Activated CD8-positive, alpha-beta memory T cell treated with anti-CD3 and anti-CD28 coated beads for 24 hours (primary cell): ENCODE measurements at regions not wholly inside any gene's neighbourhood (a gene's known extent, or its start where the extent isn't known, plus 50 kb on each side); places are given as distances from the start of the nearest gene placed in this dataset.
"Not testable (repeated sequence)": the region's sequence is repeated elsewhere in the genome, so short reads cannot be mapped to it uniquely, and the experiment has no call there.

Experiments used
- DNase-seq: peaks from one replicate; pipeline ENCODE4 v3.0.0-alpha.2; 2020

DNA sequence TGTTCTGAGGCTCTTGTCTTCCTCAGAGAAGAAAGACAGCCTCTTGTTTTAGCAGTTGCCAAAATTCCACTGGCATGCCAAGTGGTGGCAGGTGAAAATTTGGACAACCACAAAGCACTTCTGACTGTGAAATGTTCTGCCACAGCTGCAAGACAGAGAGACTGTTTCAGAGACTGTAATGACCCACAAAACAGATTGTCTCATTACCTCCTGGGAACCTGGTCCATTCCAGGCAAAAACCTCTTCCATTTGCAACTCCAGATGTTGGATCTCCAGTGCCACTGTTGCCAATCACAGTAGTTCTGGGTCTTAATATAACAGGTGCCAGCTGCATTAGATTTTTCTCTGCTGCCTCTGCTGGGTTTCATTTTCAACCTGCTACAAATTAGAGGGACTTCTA, 911.5 kb downstream of the UQCRFS1 start:
- DNase-seq, result no peak

- no peak for DNase-seq
Observed at GRCh38 chr19:28299649-28300048, 913.3 kb downstream of the UQCRFS1 start.

DNA sequence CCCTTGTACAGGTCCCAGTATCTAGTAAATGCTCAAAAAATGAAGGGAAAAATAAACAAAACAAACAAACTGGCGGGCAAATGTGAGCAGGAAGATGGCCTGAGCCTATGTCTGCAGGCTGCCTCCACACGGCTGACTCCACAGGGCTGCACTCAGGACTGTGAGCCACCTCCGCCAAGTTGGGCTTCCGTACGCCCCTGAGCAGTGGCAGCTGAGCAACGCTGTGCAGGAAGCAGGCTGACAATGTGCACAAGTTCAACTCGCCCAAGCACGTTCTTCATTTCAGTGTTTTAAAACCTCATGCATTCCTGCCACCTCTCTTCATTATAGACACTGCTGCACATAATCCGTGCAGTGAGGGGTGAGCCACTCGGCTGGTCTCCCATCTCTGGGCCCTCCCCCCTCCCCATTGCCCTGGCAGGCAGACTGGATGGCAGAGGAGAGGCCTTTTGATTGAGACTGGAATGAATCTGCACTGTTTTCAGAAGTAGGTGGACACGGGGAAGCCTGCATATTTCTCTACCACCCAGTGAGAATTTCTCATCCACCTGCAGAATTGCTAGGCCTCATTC, 915.3 kb downstream of the UQCRFS1 start:
- DNase-seq, result no peak

- no peak for DNase-seq
Observed at GRCh38 chr19:28297036-28297435, 915.9 kb downstream of the UQCRFS1 start.

DNA sequence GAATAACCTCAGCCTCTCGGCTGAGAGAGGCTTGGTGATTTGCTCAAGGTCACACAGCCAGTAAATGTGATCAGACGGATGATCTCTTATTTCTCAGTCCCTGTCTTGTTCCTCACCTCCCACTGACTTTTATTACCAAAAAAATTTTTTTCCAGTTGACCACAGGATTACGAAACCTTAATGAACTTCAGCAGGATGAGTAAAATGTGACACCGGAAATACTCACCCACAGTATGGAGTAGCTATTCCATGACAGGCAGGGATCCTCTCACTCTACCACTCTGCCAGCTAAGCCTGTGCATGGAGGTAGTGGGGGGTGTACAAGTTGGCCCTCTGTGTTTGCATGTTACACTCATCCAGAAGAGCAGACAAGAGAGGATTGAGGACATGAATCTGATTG, 916.4 kb downstream of the UQCRFS1 start:
- no peak for DNase-seq

DNA sequence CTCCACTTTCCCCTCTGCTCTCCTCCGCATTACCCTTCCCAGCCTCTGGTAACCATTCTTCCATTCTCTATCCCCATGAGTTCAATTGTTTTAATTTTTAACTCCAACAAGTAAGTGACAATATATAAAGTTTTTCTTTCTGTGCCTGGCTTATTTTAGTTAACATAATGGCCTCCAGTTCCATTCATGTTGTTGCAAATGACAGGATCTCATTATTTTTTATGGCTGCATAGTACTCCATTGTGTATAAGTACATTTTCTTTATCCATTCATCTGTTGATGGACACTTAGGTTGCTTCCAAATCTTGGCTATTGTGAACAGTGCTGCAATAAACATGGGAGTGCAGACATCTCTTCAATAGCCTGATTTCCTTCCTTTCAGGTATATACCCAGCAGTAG, 918.0 kb downstream of the UQCRFS1 start:
- not testable (repeated sequence) for DNase-seq

- DNase-seq, result no peak
Observed at GRCh38 chr19:28294395-28294794, 918.6 kb downstream of the UQCRFS1 start.

- DNase-seq, result no peak
Observed at GRCh38 chr19:28293685-28294084, 919.3 kb downstream of the UQCRFS1 start.

- DNase-seq, result no peak
Observed at GRCh38 chr19:28292822-28293500, 920.0 kb downstream of the UQCRFS1 start.

DNA sequence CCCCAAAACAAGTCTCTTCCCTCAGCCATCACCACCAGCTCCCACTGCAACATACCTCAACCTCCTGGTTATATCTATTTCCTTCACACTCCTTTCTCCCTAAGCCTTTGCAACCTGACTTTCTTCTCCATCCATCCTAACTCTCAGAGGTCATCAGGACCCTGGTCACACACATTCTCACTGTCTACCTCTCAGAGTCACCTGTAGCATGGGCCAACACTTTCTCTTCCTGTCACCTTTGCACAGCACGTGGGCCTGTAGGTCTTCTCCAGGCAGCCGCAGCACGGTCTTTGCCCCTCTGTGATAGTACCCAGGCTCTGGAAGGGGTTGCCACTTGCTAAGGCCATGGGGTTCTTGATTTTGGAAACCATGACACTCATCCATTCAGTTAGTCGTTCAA, 921.1 kb downstream of the UQCRFS1 start:
- DNase-seq, result no peak

GRCh38 chr19:28290963-28291657, 921.8 kb downstream of the UQCRFS1 start:
- no peak for DNase-seq

GRCh38 chr19:28289295-28290063, 923.5 kb downstream of the UQCRFS1 start:
- DNase-seq, result no peak

DNA sequence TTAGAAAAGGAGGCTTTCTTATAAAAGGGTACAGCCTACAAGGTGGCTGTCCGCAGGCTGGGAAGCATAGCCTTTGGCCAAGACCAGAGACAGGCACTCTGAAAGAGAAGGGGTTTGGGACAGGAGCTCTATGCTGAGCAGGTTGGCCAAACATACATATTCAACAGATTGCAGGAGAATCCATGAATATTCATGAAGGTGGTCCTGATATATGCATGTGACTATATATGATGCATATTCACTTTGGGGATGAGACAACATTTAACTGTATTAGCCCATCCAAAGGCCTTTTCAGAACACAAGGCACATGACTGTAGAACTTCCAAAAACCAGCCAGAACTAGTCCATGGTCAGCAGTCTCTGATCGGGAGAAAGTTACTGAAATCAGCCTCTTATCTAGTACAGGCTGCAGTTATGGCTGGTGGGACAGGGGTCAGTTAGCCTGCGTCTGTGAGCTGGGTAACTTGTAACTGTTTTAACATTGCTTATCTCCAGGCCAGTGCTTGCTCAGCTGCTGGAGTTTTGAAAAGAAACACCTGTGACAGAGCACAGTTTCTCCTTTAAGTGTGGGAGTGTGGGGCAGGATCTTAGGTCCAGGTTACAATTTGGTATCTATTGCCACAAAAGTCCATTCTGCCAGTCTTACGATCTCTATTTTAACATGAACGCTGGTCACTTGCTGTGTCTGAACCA, 924.2 kb downstream of the UQCRFS1 start:
- DNase-seq, result no peak

DNA sequence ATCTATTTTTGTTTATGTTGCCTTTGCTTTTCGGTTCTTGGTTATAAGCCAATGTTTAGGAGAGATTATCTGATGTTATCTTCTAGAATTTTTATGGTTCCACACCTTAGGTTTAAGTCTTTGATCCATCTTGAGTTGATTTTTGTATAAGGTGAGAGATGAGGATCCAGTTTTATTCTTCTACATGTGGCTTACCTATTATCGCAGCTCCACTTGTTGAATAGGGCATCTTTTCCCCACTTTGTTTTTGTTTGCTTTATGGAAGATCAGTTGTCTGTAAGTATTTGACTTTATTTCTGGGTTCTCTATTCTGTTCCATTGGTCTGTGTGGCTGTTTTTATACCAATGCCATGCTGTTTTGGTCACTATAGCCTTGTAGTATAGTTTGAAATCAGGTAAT, 927.0 kb downstream of the UQCRFS1 start:
- DNase-seq, result no peak

DNA sequence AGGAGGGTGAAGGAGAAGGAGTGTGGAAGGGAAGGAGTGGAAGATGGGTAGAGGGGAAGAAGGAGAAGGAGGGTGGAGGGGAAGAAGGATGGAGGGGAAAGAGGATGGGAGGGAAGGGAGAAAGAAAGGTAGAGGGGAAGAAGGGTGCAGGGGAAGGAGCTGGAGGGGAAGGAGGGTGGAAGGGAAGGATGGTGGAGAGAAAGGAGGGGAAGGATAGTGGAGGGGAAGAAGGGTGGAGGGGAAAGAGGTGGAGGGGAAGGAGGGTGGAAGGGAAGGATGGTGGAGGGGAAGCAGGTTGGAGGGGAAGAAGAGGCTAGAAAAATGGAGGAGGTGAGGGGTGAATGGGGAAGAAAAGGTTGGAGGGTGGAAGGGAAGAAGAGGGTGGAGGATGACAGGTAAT, 927.9 kb downstream of the UQCRFS1 start:
- no peak for DNase-seq

DNA sequence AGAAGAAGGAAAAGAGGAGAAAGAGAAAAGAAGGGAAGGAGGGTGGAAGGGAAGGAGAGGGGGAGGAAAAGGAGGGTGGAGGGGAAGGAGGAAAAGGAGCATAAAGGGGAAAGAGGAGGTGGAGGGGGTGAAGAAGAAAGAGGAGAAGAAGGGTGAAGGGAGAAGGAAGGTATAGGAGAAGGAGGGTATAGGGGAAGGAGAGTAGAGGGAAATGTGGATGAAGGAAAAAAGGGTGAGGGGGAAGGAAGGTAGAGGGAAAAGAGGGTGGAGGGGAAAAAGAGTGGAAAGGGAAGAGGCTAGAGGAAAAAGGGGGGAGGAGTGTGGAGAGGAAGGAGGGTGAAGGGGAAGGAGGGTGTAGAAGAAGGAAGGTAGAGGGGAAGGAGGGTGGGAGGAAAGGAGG, 928.6 kb downstream of the UQCRFS1 start:
- no peak for DNase-seq

- DNase-seq, result no peak
Observed at GRCh38 chr19:28283592-28283991, 929.4 kb downstream of the UQCRFS1 start.

- DNase-seq, result no peak
Observed at GRCh38 chr19:28281676-28282075, 931.3 kb downstream of the UQCRFS1 start.

DNA sequence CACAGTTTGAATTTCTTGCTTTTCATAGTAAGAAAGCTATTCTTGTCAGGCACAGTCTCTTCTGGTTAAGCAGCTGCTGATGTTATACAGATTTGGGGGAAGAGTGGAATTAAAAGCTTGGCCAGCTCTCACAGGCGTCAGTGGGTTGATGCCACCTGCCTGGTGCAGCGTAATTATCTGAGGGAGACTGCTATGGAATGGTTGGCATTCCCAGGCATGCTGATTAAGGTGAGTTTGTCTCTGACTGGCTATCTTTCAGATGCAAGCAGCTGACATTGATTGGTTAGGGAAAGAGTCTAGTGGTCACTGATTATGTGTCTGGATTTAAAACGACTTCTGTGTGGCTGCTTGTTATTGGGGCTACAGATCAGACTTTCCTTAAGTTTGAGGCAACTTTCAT, 948.4 kb downstream of the UQCRFS1 start:
- no peak for DNase-seq

- no peak for DNase-seq
Observed at GRCh38 chr19:28258829-28259228, 954.1 kb downstream of the UQCRFS1 start.

DNA sequence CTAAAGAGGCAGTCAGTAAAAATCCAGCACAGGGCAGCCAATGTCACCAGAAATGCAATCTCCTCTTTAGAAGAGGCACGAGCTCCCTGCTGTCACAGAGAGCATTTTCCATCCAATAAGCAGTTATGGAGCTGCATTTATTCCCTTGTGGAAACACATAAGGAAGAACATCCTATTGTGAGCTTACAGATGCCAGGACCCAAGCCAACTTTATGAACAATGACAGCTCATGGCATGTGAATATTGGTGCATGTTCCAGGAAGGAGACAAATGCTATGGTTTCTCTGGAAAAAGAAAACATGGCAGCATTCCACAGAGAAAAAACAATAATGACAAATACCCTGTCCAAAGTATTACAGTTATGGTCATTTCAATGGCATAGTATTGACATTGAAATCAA, 955.6 kb downstream of the UQCRFS1 start:
- DNase-seq, result no peak

DNA sequence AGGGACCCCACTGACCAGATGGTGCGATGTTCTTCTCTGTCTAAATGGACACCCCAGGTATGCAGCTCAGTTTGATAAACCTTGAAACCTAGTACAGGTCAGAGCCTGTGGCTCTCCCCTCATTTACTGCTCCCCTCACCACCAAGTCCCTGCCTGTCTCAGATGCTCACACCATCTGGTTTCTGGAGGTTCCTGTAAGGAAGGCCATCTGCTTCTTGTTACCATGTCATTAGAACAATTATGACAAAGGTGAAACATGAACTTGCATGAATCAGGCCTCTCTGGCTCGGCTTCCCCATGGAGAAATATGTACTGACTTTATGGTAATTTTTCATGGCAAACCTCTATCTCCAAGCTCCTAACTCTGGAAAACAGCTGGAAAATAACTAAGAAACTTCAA, 965.7 kb downstream of the UQCRFS1 start:
- no peak for DNase-seq

DNA sequence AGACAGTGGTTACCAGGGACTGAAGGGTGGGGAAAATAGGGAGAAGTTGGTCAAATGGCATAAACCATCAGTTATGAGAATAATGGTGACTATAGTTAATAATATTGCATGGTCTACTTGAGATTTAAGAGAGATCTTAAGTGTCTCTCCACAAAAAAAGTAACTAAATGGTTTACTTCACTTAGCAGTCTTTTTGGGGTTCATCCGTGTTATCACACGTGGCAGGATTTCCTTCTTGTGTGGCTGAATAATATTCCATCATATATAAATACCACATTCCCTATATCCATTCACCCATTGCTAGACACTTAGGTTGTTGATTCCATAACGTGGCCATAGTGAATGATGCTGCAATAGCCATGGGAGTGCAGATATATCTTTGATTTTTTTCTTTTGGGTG, 967.0 kb downstream of the UQCRFS1 start:
- DNase-seq, result no peak
